ENCODE measurements at regions not wholly inside any gene's neighbourhood (a gene's known extent, or its start where the extent isn't known, plus 50 kb on each side); places are given as distances from the start of the nearest gene placed in this dataset.

DNA sequence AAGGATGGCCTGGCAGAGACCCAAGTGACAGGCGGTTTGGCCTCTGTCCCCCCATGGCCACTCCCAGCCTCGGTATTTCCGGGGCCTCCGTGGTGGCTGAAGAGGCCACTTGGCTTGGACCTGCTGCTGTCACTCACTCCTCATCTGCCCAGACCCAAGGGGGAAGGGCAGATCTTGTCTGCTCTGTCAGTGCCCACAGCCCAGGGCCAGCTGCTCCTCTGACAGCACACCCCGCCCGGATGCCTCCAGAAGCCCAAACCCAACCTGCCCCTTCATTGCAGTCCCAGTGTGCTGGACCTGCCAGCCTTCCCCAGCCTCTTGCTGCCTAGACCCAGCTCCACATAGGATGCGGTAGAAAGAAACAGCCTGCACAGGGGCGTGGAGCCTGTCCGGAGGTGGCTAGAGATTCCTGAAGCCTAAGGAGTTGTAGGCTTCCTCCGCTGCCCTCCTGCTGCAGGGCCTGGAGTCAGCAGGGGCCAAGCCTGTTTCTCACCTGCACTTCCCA lies 52.0 kb downstream of the MAGEF1 start:
- no peak for DNase-seq

- DNase-seq = no peak
Observed at GRCh38 chr3:184658223-184658928, 53.5 kb downstream of the MAGEF1 start.

- no peak for DNase-seq
Observed at GRCh38 chr3:184656829-184657681, 54.8 kb downstream of the MAGEF1 start.

DNA sequence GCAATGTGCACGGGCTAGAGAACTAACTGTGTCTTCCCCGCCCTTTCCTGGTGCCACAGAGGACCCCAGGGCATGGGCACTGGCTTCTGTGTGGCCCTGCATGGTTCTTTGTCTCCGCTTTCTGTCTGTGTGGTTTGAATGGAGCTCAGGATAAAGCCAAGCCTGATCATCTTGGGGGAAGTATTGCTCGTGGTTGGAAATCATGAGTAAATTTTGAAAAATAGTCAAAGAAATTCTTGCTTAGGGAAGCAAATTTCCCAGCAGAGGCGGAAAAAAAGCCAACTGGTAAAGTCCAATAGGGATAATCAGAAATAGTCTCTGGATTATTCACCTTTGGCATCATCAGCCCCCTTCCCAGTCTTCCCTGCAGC lies 55.4 kb downstream of the MAGEF1 start:
- DNase-seq = no peak

GRCh38 chr3:184655597-184655996 lies 56.3 kb downstream of the MAGEF1 start:
- no peak for DNase-seq

DNA sequence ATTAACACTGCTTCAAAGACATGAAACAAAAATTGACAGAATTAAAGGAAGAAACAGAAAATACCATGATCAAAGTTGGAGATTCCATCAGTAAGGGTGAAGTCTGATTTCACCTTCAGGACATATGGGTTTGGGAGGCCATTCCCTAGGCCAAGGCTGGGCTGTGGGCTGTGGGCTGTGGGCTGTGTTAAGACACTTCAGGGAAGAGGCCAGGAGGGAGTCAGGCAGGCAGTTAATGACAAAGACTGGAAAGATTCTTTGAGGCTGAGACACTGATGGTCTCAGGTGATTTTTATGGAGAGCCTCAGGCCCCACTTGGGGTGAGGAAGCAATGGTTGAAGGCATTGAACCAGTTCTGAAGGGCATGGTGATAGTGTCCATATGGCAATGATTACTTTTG lies 57.5 kb downstream of the MAGEF1 start:
- no peak for DNase-seq

DNA sequence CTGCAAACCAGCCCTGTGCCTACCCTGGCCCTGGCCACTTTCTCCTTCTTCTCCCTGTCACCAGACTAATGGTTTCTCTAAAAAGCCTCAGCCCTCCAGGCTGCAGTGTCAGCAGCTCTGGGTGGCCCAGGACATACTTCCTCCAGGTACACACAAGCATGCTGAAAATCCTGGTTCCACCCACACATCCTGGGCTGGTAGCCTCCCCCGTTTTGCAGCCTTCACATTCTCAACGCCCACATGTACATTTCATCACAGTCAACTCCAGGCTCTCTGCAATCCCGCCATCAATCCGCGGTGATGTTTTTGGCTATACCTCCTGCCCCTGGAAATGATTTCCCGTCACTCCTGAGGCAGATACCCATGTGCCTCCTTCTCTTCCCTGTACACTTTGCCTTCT lies 59.4 kb downstream of the MAGEF1 start:
- no peak for DNase-seq

- DNase-seq = no peak
Observed at GRCh38 chr3:184651904-184652303, 60.0 kb downstream of the MAGEF1 start.

GRCh38 chr3:184648636-184649035 lies 63.2 kb downstream of the MAGEF1 start:
- no peak for DNase-seq

DNA sequence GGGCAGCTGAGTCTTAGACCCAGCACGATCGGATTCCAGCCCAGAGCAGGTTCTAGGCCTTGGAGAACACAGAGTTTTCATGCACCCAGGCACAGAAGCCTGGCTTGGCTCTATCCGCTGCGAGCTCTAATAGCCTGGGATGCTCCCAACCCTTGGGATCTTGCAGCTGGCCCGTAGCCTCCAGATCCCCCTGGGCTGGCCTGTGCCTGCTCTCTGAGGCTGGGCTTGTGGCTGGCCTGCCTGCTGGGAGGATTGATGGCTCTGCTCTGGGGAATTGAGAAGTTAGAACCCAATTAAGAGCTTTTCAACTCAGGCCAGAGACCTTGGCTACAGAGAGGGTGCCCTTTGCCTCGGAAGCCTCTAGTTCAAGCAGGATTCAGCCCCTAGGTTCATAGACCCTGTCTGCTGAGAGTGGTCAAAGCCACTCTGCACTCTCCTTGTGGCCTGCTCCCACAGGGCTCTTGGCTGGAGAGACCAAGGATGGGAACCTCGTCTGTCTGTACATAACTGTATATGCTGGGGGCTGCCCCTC lies 64.4 kb downstream of the MAGEF1 start:
- no peak for DNase-seq

- DNase-seq = no peak
Observed at GRCh38 chr3:184645336-184645735, 66.5 kb downstream of the MAGEF1 start.

DNA sequence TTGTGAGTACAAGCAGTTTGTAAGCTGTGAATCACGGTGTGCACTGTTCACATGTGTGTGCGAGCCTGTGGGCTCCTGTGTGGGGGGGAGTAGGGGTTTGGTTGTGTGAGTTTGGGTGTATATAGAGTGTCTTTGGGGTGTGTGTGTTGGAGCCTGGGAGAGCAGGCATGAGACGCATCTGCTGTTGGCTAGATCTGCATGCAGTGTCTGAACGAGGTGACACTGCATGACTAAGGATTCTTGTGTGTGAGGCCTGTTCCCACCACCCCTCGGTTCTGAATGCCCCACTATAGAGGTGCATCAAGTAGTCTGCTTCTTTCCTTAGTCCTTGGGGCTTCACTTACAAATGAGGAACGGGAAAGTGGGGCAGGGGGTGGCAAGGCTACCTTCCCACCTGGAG lies 68.4 kb downstream of the MAGEF1 start:
- DNase-seq = no peak

GRCh38 chr3:184642631-184643285 lies 69.1 kb downstream of the MAGEF1 start:
- DNase-seq = no peak

DNA sequence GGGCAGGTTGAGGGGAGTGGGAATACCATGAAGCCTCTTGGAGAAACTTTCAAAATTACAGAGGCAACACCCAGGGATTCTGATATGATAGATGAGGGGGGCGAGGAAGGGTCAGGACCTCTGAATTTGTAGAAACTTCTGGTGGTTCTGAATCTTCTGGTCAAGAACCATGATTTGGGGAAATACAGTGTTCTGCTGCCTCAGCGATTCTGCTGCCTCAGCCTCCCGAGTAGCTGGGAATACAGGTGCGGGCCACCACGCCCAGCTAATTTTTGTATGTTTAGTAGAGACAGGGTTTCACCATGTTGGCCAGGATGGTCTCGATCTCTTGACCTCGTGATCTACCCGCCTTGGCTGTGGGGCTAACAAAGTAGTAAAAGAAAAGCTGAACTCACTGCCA lies 70.4 kb downstream of the MAGEF1 start:
- DNase-seq = no peak

GRCh38 chr3:184639351-184639750 lies 72.5 kb downstream of the MAGEF1 start:
- no peak for DNase-seq

GRCh38 chr3:184637705-184638104 lies 74.2 kb downstream of the MAGEF1 start:
- DNase-seq = no peak

- peak; percentile 31 for DNase-seq
Observed at GRCh38 chr3:184636741-184637316, 75.0 kb downstream of the MAGEF1 start.

- DNase-seq = no peak
Observed at GRCh38 chr3:184635774-184636173, 74.2 kb downstream of the EPHB3 start.

DNA sequence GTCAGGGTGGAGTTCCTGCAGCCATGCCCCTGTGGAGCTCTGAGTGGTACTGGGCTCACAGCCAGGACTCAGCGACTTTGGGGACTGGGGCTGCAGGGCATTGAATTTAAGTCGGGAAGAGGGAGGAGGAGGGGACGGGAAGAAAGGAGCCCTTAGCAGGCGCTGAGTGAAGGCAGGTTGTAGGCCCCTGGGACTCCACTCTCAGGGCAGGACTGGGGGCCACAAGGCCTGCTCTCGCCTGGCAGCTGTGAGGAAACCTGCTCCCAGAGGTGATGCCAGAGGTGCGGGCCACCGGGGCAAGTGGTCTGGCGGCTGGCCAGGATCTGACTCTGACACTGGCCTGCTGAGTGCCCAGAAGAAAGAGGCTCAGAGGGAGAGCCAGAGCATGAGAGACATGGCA lies 73.5 kb downstream of the EPHB3 start:
- no peak for DNase-seq

DNA sequence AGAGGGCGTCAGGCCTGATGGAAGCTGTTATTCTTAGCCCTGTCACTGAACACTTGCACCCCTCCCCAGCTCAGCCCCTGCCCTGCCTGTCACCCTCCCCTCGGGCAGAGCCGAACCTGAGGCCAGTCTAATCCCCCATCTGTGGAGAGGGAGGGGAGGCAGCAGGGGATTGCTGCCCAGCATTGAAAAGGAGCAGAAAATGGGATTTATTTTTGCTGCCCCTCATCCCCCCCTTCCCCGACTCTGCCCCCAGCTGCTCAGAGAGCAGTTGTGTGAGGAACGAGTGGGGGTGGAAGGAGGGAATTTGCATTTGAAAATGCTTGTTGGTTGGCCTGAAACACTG lies 71.6 kb downstream of the EPHB3 start:
- DNase-seq = no peak

DNA sequence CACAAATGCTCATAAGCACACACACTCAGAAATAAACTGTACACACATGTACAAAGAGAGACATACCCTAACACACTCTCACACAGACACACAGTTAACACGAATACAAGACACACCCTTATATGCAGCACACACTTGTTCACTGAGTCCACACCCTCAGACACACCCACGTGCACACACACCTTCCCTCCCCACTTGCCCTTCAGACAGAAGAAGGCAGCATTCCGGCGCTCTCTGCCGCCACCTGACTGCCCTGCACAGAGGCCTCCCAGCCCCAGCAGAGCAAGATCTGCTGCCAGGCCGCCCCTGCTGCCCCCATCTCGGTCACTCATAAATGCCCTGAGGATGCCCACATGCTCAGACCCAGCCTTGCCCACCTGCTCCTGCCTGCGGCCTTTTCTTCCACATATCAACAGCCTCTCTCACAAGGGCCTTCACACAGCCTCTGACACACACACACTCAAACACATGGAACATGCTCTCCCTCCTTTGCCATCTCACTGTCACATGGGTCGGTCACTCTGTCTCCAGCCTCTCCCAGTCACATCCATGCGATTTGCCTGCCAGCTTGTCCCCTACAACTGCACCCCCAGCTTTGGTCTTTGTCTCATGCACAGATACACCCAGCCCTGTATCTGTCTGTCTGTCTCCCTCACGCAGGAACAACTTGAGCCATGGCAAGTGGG lies 71.1 kb downstream of the EPHB3 start:
- no peak for DNase-seq
